ENCODE measurements at regions not wholly inside any gene's neighbourhood (a gene's known extent, or its start where the extent isn't known, plus 50 kb on each side); places are given as distances from the start of the nearest gene placed in this dataset.
A peak's percentile ranks its signal among the peaks of the same experiment; 100 is the strongest.

- H4K20me1 ChIP-seq (ENCODE audit: control insufficient read depth, insufficient read depth): 0 out of 2 replicates have a peak, but pooled peaks cover 3% of the 10 kb centered on the region
- H2AFZ ChIP-seq (ENCODE audit: control insufficient read depth, low read depth, low read length): no peak overlapping the region
- H3K9me3 ChIP-seq (replicated peaks; ENCODE audit: control insufficient read depth, insufficient read depth, low read length): no peaks in the 10 kb centered on the region
- WGBS (ENCODE audit: insufficient coverage, insufficient replicate concordance, low lambda C conversion rate, missing lambda C conversion rate): 4% methylated on average over 10 of the region's 10 CpGs
- intact Hi-C loops (cut with micrococcal nuclease; ENCODE audit: unreplicated experiment): loop anchor here (1.0 to 5.0 kb wide), 3 partner anchors 68 to 377 kb away; no protein-coding TSS in a partner anchor
- peaks cover 1% of the 10 kb centered on the region; the same call in 1 of the 2 replicates for H3K4me1 ChIP-seq (ENCODE audit: control insufficient read depth, insufficient read depth, low read length)
- in situ Hi-C loops (cut with MboI): loop anchor here (5.0 kb wide), 1 partner anchor 117 kb away; no protein-coding TSS in a partner anchor
- H3K27me3 ChIP-seq (replicated peaks in 1 of 2; ENCODE audit: control insufficient read depth in 2 of 2, insufficient read depth in 2 of 2, low read length in 1 of 2): no peaks in the 10 kb centered on the region; a peak in 2 of 4 replicates
- H3K36me3 ChIP-seq (ENCODE audit: control insufficient read depth in 2 of 2, insufficient read depth in 2 of 2, low read length in 1 of 2): no peaks in the 10 kb centered on the region
- ChIA-PET SMC1A (ENCODE audit: uncharacterized antibody, unreplicated experiment) (interaction anchor here (0.5 to 3.9 kb wide), 6 partner anchors 9 to 407 kb away, joined by 3 to 27 read pairs (median 5); no protein-coding TSS in a partner anchor), RAD21 (ENCODE audit: unreplicated experiment) (interaction anchor here (0.9 to 1.8 kb wide), 3 partner anchors 14 to 118 kb away, joined by 3 to 7 read pairs (median 3); no protein-coding TSS in a partner anchor), CTCF (interaction anchor here (0.8 to 5.0 kb wide), 18 partner anchors 10 to 379 kb away, joined by 3 to 59 read pairs (median 4); no protein-coding TSS in a partner anchor), POLR2A (no interaction called here)
- DNase-seq (ENCODE audit: low read depth, low spot score) (no peak), ATAC-seq (peak; percentile 99), FAIRE-seq (peak; percentile 96)
- no peak overlapping the region for H3K9ac ChIP-seq (ENCODE audit: control insufficient read depth, insufficient read depth, low read length)
- H3K79me2 ChIP-seq (ENCODE audit: control insufficient read depth, insufficient read depth, low read length): no peaks in the 10 kb centered on the region
- no peak overlapping the region for H3K4me2 ChIP-seq (ENCODE audit: control insufficient read depth, insufficient read depth)
- no peak overlapping the region for H3K27ac ChIP-seq (ENCODE audit: control insufficient read depth, insufficient read depth)
- H3K4me3 ChIP-seq: no peak overlapping the region
- no TSS peak for BruUV-seq (replicated peaks)
- TF ChIP-seq ZNF274 (IDR thresholded peaks at IDR 0.05; ENCODE audit: insufficient read depth, insufficient read length) (no peak), CEBPB (IDR thresholded peaks at IDR 0.05; ENCODE audit: borderline replicate concordance in 1 of 2, low read depth in 2 of 2, low read length in 2 of 2) (no peak), PML (IDR thresholded peaks at IDR 0.05; ENCODE audit: low read length) (no peak), KAT2A (conservative IDR thresholded peaks at IDR 0.05; ENCODE audit: control insufficient read depth, low read depth, low read length) (no peak), DPF2 (IDR thresholded peaks at IDR 0.05) (no peak), IKZF1 (conservative IDR thresholded peaks at IDR 0.05) (no peak), ZBTB40 (IDR thresholded peaks at IDR 0.05; ENCODE audit: borderline replicate concordance) (no peak), ELK1 (IDR thresholded peaks at IDR 0.05; ENCODE audit: low read depth, low read length) (no peak), RAD51 (IDR thresholded peaks at IDR 0.05) (no peak), HDAC2 (IDR thresholded peaks at IDR 0.05) (no peak), E4F1 (IDR thresholded peaks at IDR 0.05; ENCODE audit: borderline replicate concordance, partially characterized antibody) (no peak), SP1 (IDR thresholded peaks at IDR 0.05; ENCODE audit: low read depth, low read length) (no peak), SMC3 (IDR thresholded peaks at IDR 0.05; ENCODE audit: borderline replicate concordance, low read length) (peak; percentile 63; the same call in 1 of the 2 replicates), NFYB (IDR thresholded peaks at IDR 0.05; ENCODE audit: insufficient read depth, low read depth, low read length) (no peak), NBN (IDR thresholded peaks at IDR 0.05) (no peak), YY1 (IDR thresholded peaks at IDR 0.05; ENCODE audit: low read depth, low read length) (0 out of 2 replicates have a peak, but pooled peaks have one; percentile 14)
- TF ChIP-seq, protein P1, sequence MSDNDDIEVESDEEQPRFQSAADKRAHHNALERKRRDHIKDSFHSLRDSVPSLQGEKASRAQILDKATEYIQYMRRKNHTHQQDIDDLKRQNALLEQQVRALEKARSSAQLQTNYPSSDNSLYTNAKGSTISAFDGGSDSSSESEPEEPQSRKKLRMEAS (IDR thresholded peaks at IDR 0.05; ENCODE audit: low read depth, low read length): no peak
Observed at GRCh38 chr4:77240469-77241066, 83.6 kb downstream of the CCNG2 start.

All from GM12878 (cell line).